Body of pancreas (tissue), 4 donors: ENCODE measurements at regions not wholly inside any gene's neighbourhood (a gene's known extent, or its start where the extent isn't known, plus 50 kb on each side); places are given as distances from the start of the nearest gene placed in this dataset.

Source experiments
- ATAC-seq: fragments of 150-250 bp; one replicate; pipeline ENCODE4 v1.9.1; 2016
- DNase-seq, 4 donors: peaks; one replicate each; pipeline ENCODE4 v3.0.0-alpha.2; 2019
- H3K27ac ChIP-seq, 4 donors: fragments of 200-600 bp; sonication (generic); 1 replicate in 3 of 4; 2 replicates in 1 of 4; pipeline versions ENCODE4 v1.5.1 to v1.6.1; 2016 to 2019; ENCODE audit warnings: mild to moderate bottlenecking in 1 of 4, mixed read lengths in 1 of 4, moderate library complexity in 1 of 4
- H3K27me3 ChIP-seq, 2 donors: fragments of 200-600 bp; sonication (generic); one replicate each; pipeline ENCODE4 v1.6.0; 2016; ENCODE audit warnings: mild to moderate bottlenecking in 1 of 2
- H3K36me3 ChIP-seq, 2 donors: fragments of 200-600 bp; sonication (generic); replicated peaks in 1 of 2; 2 replicates each; pipeline ENCODE4 v1.5.1; 2016; ENCODE audit warnings: low read depth in 2 of 2; ENCODE audit not compliant: insufficient read depth in 1 of 2
- H3K4me1 ChIP-seq: fragments of 200-600 bp; sonication (generic); one replicate; pipeline ENCODE4 v1.6.0; 2016
- H3K4me3 ChIP-seq, 2 donors: fragments of 200-600 bp; sonication (generic); 1 replicate in 1 of 2; 2 replicates in 1 of 2; pipeline ENCODE4 v1.5.1; 2016 to 2019
- H3K9me3 ChIP-seq, 3 donors: fragments of 200-600 bp; sonication (generic); 1 replicate in 2 of 3; 2 replicates in 1 of 3; pipeline ENCODE4 v1.5.1; 2016
- POLR2A ChIP-seq, 3 donors: fragments of 450-650 bp; IDR thresholded peaks; one replicate each; pipeline ENCODE4 v1.6.1; 2016; ENCODE audit warnings: antibody characterized with exemption in 3 of 3, mild to moderate bottlenecking in 2 of 3
- WGBS, 2 donors: methylation state at CpG; one replicate each; pipeline ENCODE4 v1.1.5; 2017; 5-methylcytosine and 5-hydroxymethylcytosine counted together
- intact Hi-C: fragments of 100-400 bp; cut with DNase I; formaldehyde crosslinking; loops from one replicate; pipeline ENCODE4 v1.15.1; 2023
- TF ChIP-seq, protein P1 (sequence below), 7 experiments: fragments of 450-650 bp in 4 of 7; fragments of 200-600 bp in 3 of 7; sonication (generic) in 3 of 7; IDR thresholded peaks; one replicate each; pipeline ENCODE4 v1.5.1; 2016 to 2019; ENCODE audit warnings: antibody characterized with exemption in 7 of 7

DNA sequence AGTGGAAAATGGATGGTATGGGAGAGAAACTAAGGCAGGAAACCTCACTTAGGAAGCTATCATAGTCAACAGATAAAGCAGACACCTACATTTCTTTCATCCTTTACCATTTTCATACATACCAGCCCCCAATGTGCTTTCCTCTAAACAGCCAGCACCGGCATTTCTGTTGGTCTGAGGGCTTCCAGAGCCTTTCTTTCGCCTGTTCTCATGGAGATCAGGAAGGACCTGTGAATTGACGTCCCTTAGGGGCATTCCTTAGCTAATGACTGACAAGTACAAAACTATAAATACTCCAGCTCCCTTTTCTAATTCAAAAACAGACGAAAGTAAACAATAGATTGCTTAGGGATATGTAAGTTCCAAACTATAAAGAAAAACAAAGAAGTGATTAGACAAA lies 215.5 kb upstream of the CNKSR2 start:
- ATAC-seq (no peak), DNase-seq (no peak)
- WGBS, 2 donors, result 58 to 61% methylated on average over 4 of the region's 4 CpGs
- Histone ChIP-seq H3K4me1 (no peaks in the 10 kb centered on the region), H3K4me3 (no peak overlapping the region), H3K27ac (no peak overlapping the region), H3K36me3 (no peaks in the 10 kb centered on the region), H3K27me3 (no peaks in the 10 kb centered on the region), H3K9me3 (no peaks in the 10 kb centered on the region)
- TF ChIP-seq, protein P1, sequence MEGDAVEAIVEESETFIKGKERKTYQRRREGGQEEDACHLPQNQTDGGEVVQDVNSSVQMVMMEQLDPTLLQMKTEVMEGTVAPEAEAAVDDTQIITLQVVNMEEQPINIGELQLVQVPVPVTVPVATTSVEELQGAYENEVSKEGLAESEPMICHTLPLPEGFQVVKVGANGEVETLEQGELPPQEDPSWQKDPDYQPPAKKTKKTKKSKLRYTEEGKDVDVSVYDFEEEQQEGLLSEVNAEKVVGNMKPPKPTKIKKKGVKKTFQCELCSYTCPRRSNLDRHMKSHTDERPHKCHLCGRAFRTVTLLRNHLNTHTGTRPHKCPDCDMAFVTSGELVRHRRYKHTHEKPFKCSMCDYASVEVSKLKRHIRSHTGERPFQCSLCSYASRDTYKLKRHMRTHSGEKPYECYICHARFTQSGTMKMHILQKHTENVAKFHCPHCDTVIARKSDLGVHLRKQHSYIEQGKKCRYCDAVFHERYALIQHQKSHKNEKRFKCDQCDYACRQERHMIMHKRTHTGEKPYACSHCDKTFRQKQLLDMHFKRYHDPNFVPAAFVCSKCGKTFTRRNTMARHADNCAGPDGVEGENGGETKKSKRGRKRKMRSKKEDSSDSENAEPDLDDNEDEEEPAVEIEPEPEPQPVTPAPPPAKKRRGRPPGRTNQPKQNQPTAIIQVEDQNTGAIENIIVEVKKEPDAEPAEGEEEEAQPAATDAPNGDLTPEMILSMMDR (IDR thresholded peaks at IDR 0.05), result no peak
- TF ChIP-seq POLR2A (IDR thresholded peaks at IDR 0.05), result no peak
- intact Hi-C loops, result no loop called here

DNA sequence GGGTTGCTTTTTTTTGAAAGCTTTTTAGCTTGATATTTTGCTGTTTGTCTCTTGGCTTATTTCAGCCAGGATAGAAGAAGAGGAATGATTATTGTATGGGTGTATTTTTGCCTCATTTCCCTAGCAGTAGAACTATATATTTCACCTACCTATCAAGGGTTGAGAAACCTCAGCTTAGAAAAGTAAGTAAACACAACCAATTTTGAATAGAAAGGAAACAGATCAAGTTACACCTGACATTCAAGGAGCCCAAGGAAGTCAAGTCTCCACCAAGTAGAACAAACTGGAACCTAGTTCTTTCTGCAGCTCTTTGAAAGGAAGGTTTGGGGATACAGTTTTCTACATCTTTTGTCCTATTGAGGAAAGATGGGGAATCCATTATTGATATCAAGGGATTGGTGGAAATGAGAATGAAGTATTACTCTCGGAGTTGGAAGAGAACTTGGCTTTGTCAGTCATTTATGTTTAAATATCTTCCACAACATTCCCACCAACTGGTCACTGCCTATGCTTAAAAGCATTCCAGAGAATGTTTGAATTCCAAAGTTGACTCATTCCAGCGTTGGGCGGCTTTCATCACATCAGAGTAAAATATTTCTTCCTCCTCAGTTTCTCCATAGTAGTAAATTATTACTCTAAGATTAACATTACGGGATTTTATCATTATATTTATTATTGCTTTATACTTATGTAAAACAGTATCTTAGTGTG lies 207.8 kb upstream of the CNKSR2 start:
- peak; percentile 45 for ATAC-seq
- Histone ChIP-seq H3K4me3 (no peak overlapping the region), H3K27ac (no peak overlapping the region), H3K4me1 (no peaks in the 10 kb centered on the region), H3K27me3 (no peaks in the 10 kb centered on the region), H3K9me3 (no peaks in the 10 kb centered on the region), H3K36me3 (no peaks in the 10 kb centered on the region)
- intact Hi-C loops, result no loop called here
- WGBS, 2 donors, result 26 to 51% methylated on average over 4 of the region's 4 CpGs
- TF ChIP-seq POLR2A (IDR thresholded peaks at IDR 0.05), result no peak
- TF ChIP-seq, protein P1 (IDR thresholded peaks at IDR 0.05), result no peak
- DNase-seq, result no peak

DNA sequence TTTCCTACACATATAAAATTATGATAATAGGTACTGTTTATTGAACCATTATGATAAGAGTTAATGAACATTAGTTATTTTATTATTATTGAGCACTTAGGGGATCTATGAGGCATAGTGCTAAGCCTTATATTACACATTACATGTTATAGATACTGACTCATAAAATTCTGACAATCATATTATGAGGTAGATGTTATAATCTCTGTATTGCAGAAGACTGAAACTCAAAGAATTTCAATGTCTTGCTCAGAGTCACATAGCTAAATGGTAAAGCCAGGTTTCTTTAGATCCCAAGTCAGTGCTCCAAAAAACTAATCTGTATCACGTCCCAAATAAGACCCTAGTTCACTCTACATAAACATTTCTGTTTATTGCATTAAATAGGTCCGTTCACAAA lies 207.2 kb upstream of the CNKSR2 start:
- no peaks in the 10 kb centered on the region for H3K4me1 ChIP-seq
- H3K27ac ChIP-seq, result no peak overlapping the region
- no peak overlapping the region for H3K4me3 ChIP-seq
- TF ChIP-seq, protein P1 (IDR thresholded peaks at IDR 0.05), result no peak
- TF ChIP-seq POLR2A (IDR thresholded peaks at IDR 0.05), result no peak
- intact Hi-C loops, result no loop called here
- WGBS, 2 donors, result 74 to 83% methylated on average over 2 of the region's 2 CpGs
- DNase-seq (no peak), ATAC-seq (no peak)
- no peaks in the 10 kb centered on the region for H3K9me3 ChIP-seq
- no peaks in the 10 kb centered on the region for H3K36me3 ChIP-seq
- H3K27me3 ChIP-seq, result no peaks in the 10 kb centered on the region

- WGBS, 2 donors, result 78 to 90% methylated on average over 1 of the region's 1 CpG
- DNase-seq (no peak), ATAC-seq (no peak)
- Histone ChIP-seq H3K27ac (no peak overlapping the region), H3K9me3 (no peaks in the 10 kb centered on the region), H3K4me1 (no peaks in the 10 kb centered on the region), H3K4me3 (no peak overlapping the region), H3K27me3 (no peaks in the 10 kb centered on the region), H3K36me3 (no peaks in the 10 kb centered on the region)
- TF ChIP-seq POLR2A (IDR thresholded peaks at IDR 0.05), result no peak
- TF ChIP-seq, protein P1 (IDR thresholded peaks at IDR 0.05), result no peak
- intact Hi-C loops, result no loop called here
These were observed 206.7 kb upstream of the CNKSR2 start for GRCh38 chrX:21167494-21167893.
